ENCODE measurements at regions not wholly inside any gene's neighbourhood (a gene's known extent, or its start where the extent isn't known, plus 50 kb on each side); places are given as distances from the start of the nearest gene placed in this dataset.

DNA sequence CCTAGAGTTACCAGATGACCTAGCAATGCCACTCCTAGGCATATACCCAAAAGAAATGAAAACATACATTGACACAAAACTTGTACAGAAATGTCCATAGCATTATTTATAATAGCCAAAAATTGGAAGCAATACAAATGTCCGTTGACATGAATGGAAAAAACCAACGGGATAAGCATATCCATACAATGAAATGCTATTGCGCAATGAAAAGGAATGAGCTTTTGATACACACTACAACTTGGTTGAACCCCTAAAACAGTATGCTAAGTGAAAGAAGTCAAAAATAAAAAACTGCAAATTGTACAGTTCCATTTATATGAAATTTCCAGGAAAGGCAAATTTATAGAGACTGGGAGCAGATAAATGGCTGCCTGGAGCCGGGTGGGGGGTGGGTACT lies 90.6 kb upstream of the G2E3 start:
- TF ChIP-seq, protein P1, sequence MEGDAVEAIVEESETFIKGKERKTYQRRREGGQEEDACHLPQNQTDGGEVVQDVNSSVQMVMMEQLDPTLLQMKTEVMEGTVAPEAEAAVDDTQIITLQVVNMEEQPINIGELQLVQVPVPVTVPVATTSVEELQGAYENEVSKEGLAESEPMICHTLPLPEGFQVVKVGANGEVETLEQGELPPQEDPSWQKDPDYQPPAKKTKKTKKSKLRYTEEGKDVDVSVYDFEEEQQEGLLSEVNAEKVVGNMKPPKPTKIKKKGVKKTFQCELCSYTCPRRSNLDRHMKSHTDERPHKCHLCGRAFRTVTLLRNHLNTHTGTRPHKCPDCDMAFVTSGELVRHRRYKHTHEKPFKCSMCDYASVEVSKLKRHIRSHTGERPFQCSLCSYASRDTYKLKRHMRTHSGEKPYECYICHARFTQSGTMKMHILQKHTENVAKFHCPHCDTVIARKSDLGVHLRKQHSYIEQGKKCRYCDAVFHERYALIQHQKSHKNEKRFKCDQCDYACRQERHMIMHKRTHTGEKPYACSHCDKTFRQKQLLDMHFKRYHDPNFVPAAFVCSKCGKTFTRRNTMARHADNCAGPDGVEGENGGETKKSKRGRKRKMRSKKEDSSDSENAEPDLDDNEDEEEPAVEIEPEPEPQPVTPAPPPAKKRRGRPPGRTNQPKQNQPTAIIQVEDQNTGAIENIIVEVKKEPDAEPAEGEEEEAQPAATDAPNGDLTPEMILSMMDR (IDR thresholded peaks at IDR 0.05), result no peak
- no peak for TF ChIP-seq POLR2A (IDR thresholded peaks at IDR 0.05)

All from esophagus squamous epithelium (tissue), 4 donors.